ENCODE measurements at regions not wholly inside any gene's neighbourhood (a gene's known extent, or its start where the extent isn't known, plus 50 kb on each side); places are given as distances from the start of the nearest gene placed in this dataset.

DNA sequence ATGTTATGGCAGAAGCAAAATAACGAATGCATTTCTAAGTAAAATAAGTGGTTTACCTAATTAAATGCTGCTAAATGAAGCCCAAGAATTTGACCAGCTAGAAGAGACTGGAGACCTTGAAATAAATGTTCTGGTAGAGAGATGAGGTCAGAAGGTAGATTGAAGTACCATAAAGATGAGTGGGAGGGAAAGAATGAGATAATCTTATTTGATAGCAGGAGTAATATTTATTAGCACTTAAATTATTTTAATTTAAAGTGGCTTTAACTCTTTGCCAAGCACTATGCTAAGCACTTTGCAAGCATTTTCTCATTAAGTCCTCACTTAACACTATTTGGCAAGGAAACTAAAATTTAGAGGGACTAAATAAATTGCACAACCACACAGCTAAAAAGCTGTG is 314.9 kb upstream of the CCDC54 start:
- H3K79me2 ChIP-seq (replicated peaks; ENCODE audit: insufficient read depth) = no peaks in the 10 kb centered on the region
- no peaks in the 10 kb centered on the region for H3F3A ChIP-seq (replicated peaks; ENCODE audit: low read depth)
- TF ChIP-seq, protein P1, sequence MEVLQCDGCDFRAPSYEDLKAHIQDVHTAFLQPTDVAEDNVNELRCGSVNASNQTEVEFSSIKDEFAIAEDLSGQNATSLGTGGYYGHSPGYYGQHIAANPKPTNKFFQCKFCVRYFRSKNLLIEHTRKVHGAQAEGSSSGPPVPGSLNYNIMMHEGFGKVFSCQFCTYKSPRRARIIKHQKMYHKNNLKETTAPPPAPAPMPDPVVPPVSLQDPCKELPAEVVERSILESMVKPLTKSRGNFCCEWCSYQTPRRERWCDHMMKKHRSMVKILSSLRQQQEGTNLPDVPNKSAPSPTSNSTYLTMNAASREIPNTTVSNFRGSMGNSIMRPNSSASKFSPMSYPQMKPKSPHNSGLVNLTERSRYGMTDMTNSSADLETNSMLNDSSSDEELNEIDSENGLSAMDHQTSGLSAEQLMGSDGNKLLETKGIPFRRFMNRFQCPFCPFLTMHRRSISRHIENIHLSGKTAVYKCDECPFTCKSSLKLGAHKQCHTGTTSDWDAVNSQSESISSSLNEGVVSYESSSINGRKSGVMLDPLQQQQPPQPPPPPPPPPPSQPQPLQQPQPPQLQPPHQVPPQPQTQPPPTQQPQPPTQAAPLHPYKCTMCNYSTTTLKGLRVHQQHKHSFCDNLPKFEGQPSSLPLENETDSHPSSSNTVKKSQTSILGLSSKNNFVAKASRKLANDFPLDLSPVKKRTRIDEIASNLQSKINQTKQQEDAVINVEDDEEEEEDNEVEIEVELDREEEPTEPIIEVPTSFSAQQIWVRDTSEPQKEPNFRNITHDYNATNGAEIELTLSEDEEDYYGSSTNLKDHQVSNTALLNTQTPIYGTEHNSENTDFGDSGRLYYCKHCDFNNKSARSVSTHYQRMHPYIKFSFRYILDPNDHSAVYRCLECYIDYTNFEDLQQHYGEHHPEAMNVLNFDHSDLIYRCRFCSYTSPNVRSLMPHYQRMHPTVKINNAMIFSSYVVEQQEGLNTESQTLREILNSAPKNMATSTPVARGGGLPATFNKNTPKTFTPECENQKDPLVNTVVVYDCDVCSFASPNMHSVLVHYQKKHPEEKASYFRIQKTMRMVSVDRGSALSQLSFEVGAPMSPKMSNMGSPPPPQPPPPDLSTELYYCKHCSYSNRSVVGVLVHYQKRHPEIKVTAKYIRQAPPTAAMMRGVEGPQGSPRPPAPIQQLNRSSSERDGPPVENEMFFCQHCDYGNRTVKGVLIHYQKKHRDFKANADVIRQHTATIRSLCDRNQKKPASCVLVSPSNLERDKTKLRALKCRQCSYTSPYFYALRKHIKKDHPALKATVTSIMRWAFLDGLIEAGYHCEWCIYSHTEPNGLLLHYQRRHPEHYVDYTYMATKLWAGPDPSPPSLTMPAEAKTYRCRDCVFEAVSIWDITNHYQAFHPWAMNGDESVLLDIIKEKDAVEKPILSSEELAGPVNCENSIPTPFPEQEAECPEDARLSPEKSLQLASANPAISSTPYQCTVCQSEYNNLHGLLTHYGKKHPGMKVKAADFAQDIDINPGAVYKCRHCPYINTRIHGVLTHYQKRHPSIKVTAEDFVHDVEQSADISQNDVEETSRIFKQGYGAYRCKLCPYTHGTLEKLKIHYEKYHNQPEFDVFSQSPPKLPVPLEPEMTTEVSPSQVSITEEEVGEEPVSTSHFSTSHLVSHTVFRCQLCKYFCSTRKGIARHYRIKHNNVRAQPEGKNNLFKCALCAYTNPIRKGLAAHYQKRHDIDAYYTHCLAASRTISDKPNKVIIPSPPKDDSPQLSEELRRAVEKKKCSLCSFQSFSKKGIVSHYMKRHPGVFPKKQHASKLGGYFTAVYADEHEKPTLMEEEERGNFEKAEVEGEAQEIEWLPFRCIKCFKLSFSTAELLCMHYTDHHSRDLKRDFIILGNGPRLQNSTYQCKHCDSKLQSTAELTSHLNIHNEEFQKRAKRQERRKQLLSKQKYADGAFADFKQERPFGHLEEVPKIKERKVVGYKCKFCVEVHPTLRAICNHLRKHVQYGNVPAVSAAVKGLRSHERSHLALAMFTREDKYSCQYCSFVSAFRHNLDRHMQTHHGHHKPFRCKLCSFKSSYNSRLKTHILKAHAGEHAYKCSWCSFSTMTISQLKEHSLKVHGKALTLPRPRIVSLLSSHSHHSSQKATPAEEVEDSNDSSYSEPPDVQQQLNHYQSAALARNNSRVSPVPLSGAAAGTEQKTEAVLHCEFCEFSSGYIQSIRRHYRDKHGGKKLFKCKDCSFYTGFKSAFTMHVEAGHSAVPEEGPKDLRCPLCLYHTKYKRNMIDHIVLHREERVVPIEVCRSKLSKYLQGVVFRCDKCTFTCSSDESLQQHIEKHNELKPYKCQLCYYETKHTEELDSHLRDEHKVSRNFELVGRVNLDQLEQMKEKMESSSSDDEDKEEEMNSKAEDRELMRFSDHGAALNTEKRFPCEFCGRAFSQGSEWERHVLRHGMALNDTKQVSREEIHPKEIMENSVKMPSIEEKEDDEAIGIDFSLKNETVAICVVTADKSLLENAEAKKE (CRISPR knock-in tag; IDR thresholded peaks at IDR 0.05) = no peak
- TF ChIP-seq ETS1 (IDR thresholded peaks at IDR 0.05) (no peak), CREB1 (CRISPR knock-in tag; IDR thresholded peaks at IDR 0.05; ENCODE audit: low read depth) (no peak), POLR2AphosphoS5 (IDR thresholded peaks at IDR 0.05; ENCODE audit: low read depth) (no peak), NANOG (IDR thresholded peaks at IDR 0.05; ENCODE audit: borderline replicate concordance) (no peak), ZNF114 (CRISPR knock-in tag; IDR thresholded peaks at IDR 0.05) (no peak), STAT1 (IDR thresholded peaks at IDR 0.05; ENCODE audit: unreplicated experiment) (no peak), JUNB (IDR thresholded peaks at IDR 0.05; ENCODE audit: unreplicated experiment) (no peak), CTCF (conservative IDR thresholded peaks at IDR 0.05; ENCODE audit: low read depth in 2 of 2) (no peak), EZH2phosphoT487 (IDR thresholded peaks at IDR 0.05; ENCODE audit: unreplicated experiment) (no peak)
- H3K27me3 ChIP-seq (ENCODE audit: insufficient read depth) = no peaks in the 10 kb centered on the region
- H3K9me3 Mint-ChIP-seq = peaks cover 9% of the 10 kb centered on the region
- H3K4me2 ChIP-seq = no peak overlapping the region
- no peaks in the 10 kb centered on the region for H4K20me1 ChIP-seq (replicated peaks; ENCODE audit: insufficient read depth)
- no peak overlapping the region for H3K27ac Mint-ChIP-seq
- peaks cover 12% of the 10 kb centered on the region for H3K4me1 ChIP-seq (ENCODE audit: insufficient read depth)
- no peak overlapping the region for H3K27ac ChIP-seq (ENCODE audit: low read depth)
- peaks cover 29% of the 10 kb centered on the region for H3K4me1 Mint-ChIP-seq
- no peak overlapping the region for H3K4me3 ChIP-seq
- no peaks in the 10 kb centered on the region for H3K36me3 ChIP-seq (ENCODE audit: insufficient read depth)
- H2AFZ ChIP-seq = no peak overlapping the region
- ATAC-seq (no peak), DNase-seq (ENCODE audit: low spot score) (no peak)
- H3K4me3 Mint-ChIP-seq = no peak overlapping the region
- peaks cover 24% of the 10 kb centered on the region; the same call in 1 of the 2 replicates for H3K9me2 ChIP-seq (ENCODE audit: insufficient read depth)
- H3K36me3 Mint-ChIP-seq (ENCODE audit: low read depth) = peaks cover 30% of the 10 kb centered on the region
- H3K27me3 Mint-ChIP-seq (ENCODE audit: insufficient read depth, low read depth, poor library complexity) = peaks cover 4% of the 10 kb centered on the region

All from GM23338 (cell line).